Right kidney (tissue), 1 donor: ENCODE measurements at regions not wholly inside any gene's neighbourhood (a gene's known extent, or its start where the extent isn't known, plus 50 kb on each side); places are given as distances from the start of the nearest gene placed in this dataset.
A peak's percentile ranks its signal among the peaks of the same experiment; 100 is the strongest.
"Not testable (repeated sequence)": the region's sequence is repeated elsewhere in the genome, so short reads cannot be mapped to it uniquely, and the experiment has no call there.

Source experiments
- DNase-seq: peaks from one replicate; pipeline ENCODE4 v3.0.0-alpha.2; 2016

- DNase-seq, result no peak
Measured at GRCh38 chr15:96582473-96582872, 252.0 kb downstream of the NR2F2 start.

- no peak for DNase-seq
Measured at GRCh38 chr15:96583671-96584070, 253.2 kb downstream of the NR2F2 start.

GRCh38 chr15:96585484-96586386 is 255.2 kb downstream of the NR2F2 start:
- DNase-seq, result no peak

- no peak for DNase-seq
Measured at GRCh38 chr15:96586901-96587300, 256.4 kb downstream of the NR2F2 start.

DNA sequence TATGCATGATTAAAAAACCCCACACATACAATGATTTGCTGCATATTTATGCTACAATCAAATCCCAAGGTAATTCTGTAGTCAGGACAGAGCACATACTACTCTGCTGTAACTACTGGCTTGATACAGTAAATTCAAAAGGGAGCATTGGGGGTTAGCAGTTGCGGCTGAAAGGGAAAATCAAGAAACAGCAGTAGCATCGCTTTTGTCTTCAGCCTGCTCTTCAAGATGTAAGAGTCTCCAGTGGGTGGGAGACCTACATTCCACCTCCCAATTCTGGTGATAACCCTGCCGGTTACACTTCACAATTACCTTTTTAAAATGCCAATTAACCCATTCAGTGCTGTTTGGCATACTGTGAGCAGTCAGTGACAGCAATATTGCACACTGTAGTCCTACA is 259.4 kb downstream of the NR2F2 start:
- DNase-seq, result no peak

- DNase-seq, result peak; percentile 16
Measured at GRCh38 chr15:96593735-96594134, 263.2 kb downstream of the NR2F2 start.

DNA sequence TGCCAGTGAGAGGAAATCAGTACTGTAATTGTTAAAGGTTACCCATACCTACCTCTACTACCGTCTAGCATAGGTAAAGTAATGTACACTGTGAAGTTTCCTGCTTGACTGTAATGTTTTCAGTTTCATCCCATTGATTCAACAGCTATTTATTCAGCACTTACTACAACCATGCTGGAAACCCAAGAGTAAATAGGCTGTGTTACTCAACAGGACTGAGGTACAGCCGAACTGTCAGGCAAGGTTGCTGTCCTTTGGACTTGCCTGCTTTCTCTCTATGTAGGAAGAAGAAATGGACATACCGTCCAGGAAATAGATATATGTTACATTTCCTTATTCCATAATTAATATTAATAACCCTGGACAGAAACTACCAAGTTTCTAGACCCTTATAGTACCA is 265.5 kb downstream of the NR2F2 start:
- no peak for DNase-seq

- DNase-seq, result no peak
Measured at GRCh38 chr15:96598514-96598913, 268.0 kb downstream of the NR2F2 start.

DNA sequence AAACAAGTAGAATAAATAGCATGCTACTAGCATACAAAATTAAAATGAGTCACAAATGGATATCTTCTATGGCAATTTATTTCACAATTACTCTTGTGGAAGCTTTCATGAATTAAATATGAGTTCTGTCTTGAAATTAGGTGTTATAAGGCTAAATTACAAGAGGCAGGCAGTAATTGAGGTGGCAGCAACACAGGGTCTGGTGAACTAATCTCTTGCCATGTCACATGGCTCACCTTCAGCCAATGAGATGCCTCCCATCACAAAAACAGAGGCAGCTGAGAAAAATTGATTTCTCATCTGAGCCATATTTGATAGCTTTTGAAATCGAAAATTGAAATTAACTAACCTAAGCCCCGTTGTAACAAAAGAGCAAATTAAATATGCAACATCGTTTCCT is 268.8 kb downstream of the NR2F2 start:
- no peak for DNase-seq

DNA sequence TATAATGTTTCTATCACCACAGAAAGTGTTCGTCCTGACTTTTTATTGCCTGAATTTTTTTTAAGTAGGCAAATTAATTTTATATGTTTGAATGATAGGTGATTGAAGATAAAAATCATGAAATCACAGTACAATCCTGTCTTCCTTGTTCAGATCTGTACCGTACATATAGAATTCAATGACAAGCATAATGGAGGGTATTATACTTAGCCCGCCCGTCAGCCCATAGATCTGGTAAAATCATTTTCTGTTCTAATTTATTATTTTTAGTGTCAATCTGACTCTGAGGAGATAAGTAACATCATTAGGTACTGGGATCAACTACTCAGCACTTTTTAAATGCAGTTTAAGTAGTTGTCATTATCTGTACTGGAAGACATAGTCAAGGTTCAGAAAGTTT is 269.9 kb downstream of the NR2F2 start:
- DNase-seq, result no peak

DNA sequence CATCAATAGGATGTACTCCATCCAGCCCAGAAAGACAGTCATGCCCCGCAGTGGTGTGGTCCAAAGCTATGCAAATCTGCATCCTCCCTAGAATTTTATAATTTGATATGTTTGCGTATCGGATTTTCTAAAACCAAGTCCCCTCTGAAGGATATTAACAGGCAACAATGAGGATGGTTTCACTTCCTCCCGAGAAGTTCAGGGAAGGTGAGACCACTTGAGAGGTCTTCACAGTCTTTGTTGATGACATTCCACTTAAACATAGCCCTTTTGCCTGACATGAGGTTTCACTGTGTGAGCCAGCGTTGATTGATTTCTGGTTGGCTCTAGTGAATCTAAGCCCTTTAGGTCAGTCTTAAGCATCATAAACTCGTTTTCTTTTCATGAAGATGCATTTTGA is 276.1 kb downstream of the NR2F2 start:
- DNase-seq, result no peak

- DNase-seq, result no peak
Measured at GRCh38 chr15:96610757-96611156, 280.3 kb downstream of the NR2F2 start.

- no peak for DNase-seq
Measured at GRCh38 chr15:96612917-96613316, 282.4 kb downstream of the NR2F2 start.

DNA sequence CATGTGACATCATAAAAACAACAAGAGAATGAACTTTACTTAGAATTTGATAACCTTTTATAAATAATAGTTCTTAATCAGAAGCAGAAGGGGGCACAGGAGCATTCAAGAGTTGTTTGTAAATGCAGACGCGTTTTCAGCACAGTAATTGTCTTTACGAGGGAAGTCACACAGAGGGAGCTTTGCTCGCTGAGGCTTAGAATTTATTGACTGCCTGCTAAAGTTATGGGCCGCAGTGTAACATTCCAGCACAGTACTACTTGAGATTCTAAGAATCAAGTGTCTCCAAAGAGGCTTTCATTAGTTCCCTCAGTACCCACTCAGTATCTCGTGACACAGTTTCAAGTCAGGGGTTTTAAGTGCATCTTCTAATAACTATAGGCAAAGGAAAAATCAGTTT is 288.7 kb downstream of the NR2F2 start:
- DNase-seq, result no peak

- no peak for DNase-seq
Measured at GRCh38 chr15:96622714-96623113, 292.2 kb downstream of the NR2F2 start.

DNA sequence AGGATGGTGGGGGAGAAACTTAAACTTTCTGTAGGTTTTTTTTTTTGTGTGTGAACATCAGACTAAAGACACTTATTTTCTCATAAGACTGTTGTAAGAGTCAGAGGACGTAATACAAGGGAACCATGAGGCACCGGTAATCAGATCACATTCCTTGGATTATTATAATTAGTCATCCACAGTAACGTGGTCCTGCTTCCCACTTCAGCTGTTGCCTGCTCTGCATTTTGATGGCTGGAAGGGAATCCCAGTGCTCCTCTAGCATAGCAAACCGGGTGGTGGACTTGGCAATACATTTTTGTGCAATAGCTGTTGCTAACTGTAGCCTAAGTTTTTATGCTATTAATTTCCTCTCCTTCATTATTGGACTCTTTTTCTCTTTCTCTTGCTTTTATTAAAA is 294.8 kb downstream of the NR2F2 start:
- DNase-seq, result no peak

DNA sequence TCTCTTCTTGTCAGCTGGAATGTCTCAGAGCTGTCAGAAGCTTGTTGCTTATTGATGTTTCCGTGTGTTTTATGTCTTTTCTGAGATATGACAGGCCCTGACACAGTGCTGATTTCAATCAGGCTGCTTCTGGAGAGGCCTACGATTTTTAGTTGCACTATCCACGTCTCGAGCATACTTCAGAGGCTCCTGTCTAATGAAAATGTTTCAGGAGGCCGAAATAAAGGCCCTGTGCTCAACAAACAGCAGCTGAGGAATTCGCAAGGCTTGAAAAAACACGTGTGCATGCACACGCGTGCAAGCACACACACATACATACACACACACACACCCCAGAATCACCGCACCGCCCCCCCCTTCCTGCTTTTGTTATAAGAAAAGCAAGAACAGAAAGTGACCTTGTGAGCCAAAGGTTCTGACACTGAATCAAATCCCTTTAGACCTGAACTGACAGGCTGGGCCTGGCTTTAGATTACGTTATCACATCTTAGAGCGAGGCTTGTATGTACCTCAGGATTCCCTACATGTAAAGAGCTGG is 296.6 kb downstream of the NR2F2 start:
- DNase-seq, result peak; percentile 20

DNA sequence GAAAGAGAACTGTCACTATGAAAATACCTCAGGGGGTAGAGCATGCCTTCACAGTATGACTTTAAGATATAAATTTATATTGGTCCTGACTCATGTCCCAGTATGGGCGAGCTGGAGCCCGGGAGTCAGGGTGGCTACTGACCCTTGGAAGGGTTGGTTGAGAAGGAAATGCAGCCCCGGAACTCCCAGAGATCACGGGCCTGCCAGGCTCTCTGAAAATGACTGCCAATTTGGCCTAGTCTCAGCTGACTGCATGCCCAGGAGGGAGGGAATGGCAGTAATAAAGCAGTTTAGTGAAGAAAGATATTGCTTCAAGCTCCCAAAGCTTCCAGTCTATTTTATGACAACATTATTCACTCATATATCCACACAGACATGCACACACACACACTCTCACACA is 299.0 kb downstream of the NR2F2 start:
- no peak for DNase-seq

GRCh38 chr15:96638793-96639192 is 308.3 kb downstream of the NR2F2 start:
- DNase-seq, result no peak

DNA sequence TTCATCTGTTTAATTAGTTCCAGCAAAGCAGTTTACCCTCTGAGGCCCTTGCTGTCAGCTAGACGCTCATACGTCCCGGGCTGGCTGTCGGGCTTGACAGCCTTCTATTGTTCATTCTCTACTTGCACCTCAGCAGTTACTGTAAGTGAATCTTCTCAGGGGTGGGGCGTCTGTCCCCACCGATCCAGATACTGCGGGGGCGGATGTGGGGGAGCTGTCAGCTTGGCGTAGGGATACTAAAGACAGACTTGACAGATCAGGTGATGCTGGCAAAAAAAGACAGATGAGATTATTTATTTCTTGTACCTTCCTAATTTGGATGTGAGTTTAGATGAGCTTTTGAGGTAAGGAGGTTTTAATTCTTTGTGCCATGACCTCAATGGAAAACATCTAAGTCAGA is 315.3 kb downstream of the NR2F2 start:
- DNase-seq, result no peak

DNA sequence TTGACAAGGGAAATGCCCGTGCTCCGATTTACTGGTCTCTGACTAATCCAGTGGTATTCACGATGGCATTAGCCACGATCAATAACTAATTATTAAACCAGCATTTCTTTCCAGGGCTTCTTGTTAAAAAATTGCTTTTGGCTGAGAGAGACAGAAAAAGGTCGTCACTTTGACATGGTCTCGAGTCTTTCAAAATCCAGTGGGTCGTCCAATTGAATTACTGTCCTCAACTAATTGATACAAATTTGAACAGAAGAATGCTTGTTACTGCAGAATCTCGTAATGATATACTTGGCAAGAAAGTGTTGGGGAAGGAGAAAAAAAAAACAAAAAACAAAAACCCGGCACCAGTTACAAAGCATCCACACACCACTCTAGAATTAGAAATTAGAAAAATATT is 318.4 kb downstream of the NR2F2 start:
- DNase-seq, result no peak

GRCh38 chr15:96657096-96657495 is 326.6 kb downstream of the NR2F2 start:
- no peak for DNase-seq

- DNase-seq, result not testable (repeated sequence)
Measured at GRCh38 chr15:96666979-96667378, 336.5 kb downstream of the NR2F2 start.

GRCh38 chr15:96670389-96670788 is 339.9 kb downstream of the NR2F2 start:
- DNase-seq, result no peak
